ENCODE measurements at regions not wholly inside any gene's neighbourhood (a gene's known extent, or its start where the extent isn't known, plus 50 kb on each side); places are given as distances from the start of the nearest gene placed in this dataset.
"Not testable (repeated sequence)": the region's sequence is repeated elsewhere in the genome, so short reads cannot be mapped to it uniquely, and the experiment has no call there.

DNA sequence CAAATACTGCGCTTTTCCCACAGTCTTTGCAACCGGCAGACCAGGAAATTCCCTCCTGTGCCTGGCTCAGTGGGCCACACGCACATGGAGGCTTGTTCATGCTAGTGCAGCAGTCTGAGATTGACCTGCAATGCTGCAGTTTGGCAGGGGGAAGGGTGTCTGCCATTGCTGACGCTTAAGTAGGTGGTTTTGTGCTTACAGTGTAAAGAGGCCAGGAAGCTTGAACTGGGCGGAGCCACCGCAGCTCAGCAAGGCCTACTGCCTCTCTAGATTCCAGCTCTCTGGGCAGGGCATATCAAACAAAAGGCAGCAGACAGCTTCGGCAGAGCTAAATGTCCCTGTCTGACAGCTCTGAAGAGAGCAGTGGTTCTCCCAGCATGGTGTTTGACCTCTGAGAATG lies 390.5 kb upstream of the TECRL start:
- TF ChIP-seq, protein P1, sequence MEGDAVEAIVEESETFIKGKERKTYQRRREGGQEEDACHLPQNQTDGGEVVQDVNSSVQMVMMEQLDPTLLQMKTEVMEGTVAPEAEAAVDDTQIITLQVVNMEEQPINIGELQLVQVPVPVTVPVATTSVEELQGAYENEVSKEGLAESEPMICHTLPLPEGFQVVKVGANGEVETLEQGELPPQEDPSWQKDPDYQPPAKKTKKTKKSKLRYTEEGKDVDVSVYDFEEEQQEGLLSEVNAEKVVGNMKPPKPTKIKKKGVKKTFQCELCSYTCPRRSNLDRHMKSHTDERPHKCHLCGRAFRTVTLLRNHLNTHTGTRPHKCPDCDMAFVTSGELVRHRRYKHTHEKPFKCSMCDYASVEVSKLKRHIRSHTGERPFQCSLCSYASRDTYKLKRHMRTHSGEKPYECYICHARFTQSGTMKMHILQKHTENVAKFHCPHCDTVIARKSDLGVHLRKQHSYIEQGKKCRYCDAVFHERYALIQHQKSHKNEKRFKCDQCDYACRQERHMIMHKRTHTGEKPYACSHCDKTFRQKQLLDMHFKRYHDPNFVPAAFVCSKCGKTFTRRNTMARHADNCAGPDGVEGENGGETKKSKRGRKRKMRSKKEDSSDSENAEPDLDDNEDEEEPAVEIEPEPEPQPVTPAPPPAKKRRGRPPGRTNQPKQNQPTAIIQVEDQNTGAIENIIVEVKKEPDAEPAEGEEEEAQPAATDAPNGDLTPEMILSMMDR (IDR thresholded peaks at IDR 0.05) = no peak
- TF ChIP-seq ZFX (IDR thresholded peaks at IDR 0.05; ENCODE audit: borderline replicate concordance) = no peak
- no peak overlapping the region for H3K27ac ChIP-seq

DNA sequence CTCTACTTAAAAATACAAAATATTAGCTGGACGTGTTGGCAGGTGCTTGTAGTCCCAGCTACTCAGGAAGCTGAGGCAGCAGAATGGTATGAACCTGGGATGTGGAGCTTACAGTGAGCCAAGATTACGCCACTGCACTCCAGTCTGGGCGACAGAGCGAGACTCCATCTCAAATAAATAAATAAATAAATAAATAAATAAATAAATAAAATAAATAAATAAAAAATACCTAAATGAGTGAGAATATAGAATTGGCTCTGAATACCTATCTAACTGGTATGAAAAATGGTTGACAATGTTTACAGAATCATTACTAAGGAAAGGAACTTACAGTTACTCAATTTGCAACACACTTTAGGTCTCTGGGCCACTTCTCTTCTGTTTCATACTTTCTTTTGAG lies 389.6 kb upstream of the TECRL start:
- H3K27ac ChIP-seq = not testable (repeated sequence)

DNA sequence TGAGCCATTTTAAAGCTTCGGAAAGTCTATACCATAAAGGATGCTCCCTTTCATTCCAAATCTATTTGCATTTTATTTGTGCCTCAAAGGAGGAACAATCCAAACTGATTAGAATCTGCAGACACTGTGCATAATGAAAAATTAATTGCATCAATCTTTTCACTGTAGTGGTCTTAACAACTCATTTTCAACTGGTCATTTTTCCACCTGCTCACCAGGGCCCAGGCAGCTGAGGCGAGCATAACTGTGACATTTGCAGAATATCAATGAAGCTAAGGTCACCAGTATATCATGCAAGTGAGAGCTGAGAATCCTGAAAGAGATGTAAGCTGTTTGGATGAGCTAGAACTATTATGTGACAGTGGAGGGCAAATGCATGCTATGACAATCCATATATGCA lies 387.3 kb upstream of the TECRL start:
- H3K27ac ChIP-seq = no peak overlapping the region
- TF ChIP-seq ZFX (IDR thresholded peaks at IDR 0.05; ENCODE audit: borderline replicate concordance) = no peak
- TF ChIP-seq, protein P1 (IDR thresholded peaks at IDR 0.05) = no peak

DNA sequence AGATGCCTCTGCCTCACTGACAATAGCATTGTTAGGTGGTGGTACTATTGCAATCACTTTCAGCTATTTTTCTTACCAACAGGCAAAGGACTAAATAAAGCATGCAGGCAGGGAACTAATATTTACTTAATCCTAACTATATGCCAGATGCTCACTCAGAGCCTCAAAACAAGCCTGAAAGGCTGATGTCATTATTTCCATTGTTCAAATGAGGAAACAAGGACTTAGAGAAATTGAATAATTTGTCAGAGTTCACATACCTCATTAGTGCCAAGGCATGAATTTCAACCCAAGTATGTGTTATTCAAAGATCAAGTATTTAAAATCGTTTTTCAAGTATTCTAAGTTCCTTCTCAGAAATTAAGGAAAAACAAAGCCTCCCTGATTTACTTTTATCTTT lies 374.9 kb upstream of the TECRL start:
- H3K27ac ChIP-seq = no peak overlapping the region
- TF ChIP-seq, protein P1 (IDR thresholded peaks at IDR 0.05) = no peak
- no peak for TF ChIP-seq ZFX (IDR thresholded peaks at IDR 0.05; ENCODE audit: borderline replicate concordance)

DNA sequence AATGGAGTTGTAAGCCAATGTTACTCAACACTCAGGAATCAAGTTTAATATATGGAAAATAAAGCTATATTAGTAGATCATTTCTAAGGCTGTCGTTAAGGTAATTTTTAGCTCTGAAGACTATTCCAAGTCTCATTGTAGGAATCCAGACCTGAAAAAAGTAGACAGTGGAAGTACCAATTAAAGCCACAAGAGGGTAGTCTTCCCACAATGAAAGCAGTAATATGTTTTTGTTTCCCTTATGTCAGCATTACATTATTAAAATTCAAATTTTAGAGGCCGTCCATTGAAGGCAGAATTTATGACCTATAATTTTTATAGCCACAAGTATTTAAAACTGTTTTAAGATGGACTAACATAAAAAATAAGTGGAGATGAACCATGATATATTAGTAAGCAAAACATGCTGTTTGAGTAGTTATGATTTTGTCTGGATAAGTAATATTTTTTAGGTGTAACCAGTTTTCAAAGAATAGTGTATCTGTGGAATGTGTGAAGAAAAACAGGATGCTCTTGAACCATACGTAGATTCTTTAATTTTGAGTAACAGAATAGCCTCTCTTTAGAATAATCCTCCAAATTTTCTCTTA lies 372.6 kb upstream of the TECRL start:
- TF ChIP-seq, protein P1 (IDR thresholded peaks at IDR 0.05) = peak; percentile 81
- TF ChIP-seq ZFX (IDR thresholded peaks at IDR 0.05; ENCODE audit: borderline replicate concordance) = no peak
- H3K27ac ChIP-seq = no peak overlapping the region

DNA sequence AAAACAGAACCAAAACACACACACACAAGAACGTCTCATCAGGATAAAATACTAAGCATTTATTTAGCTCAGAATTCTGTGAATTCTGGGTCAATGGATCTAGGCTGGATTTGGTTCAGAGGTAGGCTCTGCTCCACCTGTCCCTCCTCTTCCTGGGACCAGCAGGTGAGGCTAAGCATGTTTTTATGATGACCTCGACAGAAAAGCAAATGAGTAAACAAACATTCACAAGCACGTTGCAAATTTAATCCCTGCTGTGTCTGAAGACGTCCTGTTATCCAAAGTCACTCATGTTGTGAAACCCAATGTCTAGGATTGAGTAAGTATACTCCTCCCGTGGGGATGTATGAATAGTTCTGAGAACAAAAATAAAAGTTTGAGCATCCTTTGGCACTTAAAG lies 371.4 kb upstream of the TECRL start:
- TF ChIP-seq, protein P1 (IDR thresholded peaks at IDR 0.05) = no peak
- TF ChIP-seq ZFX (IDR thresholded peaks at IDR 0.05; ENCODE audit: borderline replicate concordance) = no peak

DNA sequence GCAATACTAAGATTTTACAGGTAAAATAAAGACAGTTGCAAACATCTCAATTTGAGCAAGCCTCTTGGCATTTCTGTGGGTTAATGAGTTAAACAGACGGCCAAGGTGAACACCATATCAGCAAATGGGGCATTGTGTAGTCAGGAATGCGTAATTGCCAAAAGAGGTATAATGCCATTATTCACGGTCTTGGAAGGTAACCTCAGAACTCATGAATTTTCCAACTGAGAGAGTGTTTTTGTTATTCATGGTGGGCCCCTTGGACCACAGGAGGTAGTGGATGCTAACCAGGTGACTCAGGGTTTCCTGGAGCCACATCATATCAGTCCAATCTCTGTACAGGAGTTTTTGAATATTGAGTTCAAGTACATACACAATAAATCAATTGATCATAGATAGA lies 368.0 kb upstream of the TECRL start:
- no peak overlapping the region for H3K27ac ChIP-seq

More for the DNA sequence above, 371.4 kb upstream of the TECRL start:
- no peak overlapping the region for H3K27ac ChIP-seq

More for the DNA sequence above, 368.0 kb upstream of the TECRL start:
- TF ChIP-seq, protein P1 (IDR thresholded peaks at IDR 0.05) = no peak
- TF ChIP-seq ZFX (IDR thresholded peaks at IDR 0.05; ENCODE audit: borderline replicate concordance) = no peak

Measured in 22Rv1 (cell line).